Vagina (tissue), 2 donors: ENCODE measurements at regions not wholly inside any gene's neighbourhood (a gene's known extent, or its start where the extent isn't known, plus 50 kb on each side); places are given as distances from the start of the nearest gene placed in this dataset.

Experiments used
- DNase-seq, 2 donors: peaks; one replicate each; pipeline ENCODE4 v3.0.0-alpha.2; 2017; ENCODE audit errors: extremely low spot score in 2 of 2
- H3K27ac ChIP-seq: fragments of 200-600 bp; sonication (generic); one replicate; pipeline ENCODE4 v1.5.1; 2019
- H3K27me3 ChIP-seq: fragments of 200-600 bp; sonication (generic); one replicate; pipeline ENCODE4 v1.5.1; 2019
- H3K36me3 ChIP-seq, 2 donors: fragments of 200-600 bp; sonication (generic); one replicate each; pipeline ENCODE4 v1.5.1; 2017 to 2019
- H3K4me1 ChIP-seq: fragments of 200-600 bp; sonication (generic); one replicate; pipeline ENCODE4 v1.5.1; 2019
- H3K4me3 ChIP-seq, 2 donors: fragments of 200-600 bp; sonication (generic); 1 replicate in 1 of 2; 2 replicates in 1 of 2; pipeline ENCODE4 v1.5.1; 2016 to 2019
- H3K9me3 ChIP-seq: fragments of 200-600 bp; sonication (generic); one replicate; pipeline ENCODE4 v1.5.1; 2019
- CTCF ChIP-seq, 3 experiments: fragments of 450-650 bp in 2 of 3; fragments of 200-600 bp in 1 of 3; sonication (generic) in 1 of 3; IDR thresholded peaks; one replicate each; pipeline ENCODE4 v1.5.1; 2017 to 2019; ENCODE audit warnings: antibody characterized with exemption in 3 of 3, mild to moderate bottlenecking in 2 of 3, moderate library complexity in 2 of 3
- POLR2A ChIP-seq, 2 donors: fragments of 450-650 bp; IDR thresholded peaks; one replicate each; pipeline ENCODE4 v1.6.1; 2017; ENCODE audit warnings: antibody characterized with exemption in 2 of 2, mild to moderate bottlenecking in 2 of 2, moderate library complexity in 2 of 2
- POLR2AphosphoS5 ChIP-seq, 2 donors: sonication (generic); formaldehyde crosslinking; IDR thresholded peaks; one replicate each; pipeline ENCODE4 v1.9.0; 2017; ENCODE audit warnings: antibody characterized with exemption in 2 of 2, mild to moderate bottlenecking in 2 of 2, low read depth in 1 of 2; ENCODE audit not compliant: insufficient read depth in 1 of 2
- intact Hi-C: fragments of 100-400 bp; cut with DNase I; formaldehyde crosslinking; loops from one replicate; pipeline ENCODE4 v1.15.1; 2023

DNA sequence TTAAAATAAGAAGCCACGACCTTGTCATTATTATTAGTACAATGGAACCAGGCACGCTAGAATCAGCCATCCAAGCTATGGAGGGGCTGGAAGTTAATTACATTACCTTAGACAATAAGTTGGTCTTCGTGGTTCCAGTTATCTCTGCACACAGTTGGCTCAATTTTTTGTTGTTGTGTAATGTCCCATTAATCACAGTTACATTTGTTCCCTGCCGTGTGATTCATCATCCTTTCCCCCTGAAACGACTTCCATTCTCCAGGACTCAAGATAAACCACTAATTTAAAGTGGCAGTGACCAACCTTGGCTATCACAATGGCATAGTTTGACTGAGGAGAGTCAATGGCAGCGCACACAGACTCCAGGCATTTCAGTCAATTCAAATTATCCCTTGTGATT is 905.0 kb downstream of the RAB28 start:
- intact Hi-C loops, result no loop called here
- Histone ChIP-seq H3K36me3 (no peaks in the 10 kb centered on the region), H3K9me3 (no peaks in the 10 kb centered on the region), H3K27ac (no peak overlapping the region), H3K4me1 (no peaks in the 10 kb centered on the region), H3K27me3 (no peaks in the 10 kb centered on the region), H3K4me3 (no peak overlapping the region)
- DNase-seq, result no peak
- TF ChIP-seq CTCF (IDR thresholded peaks at IDR 0.05), result no peak
- no peak for TF ChIP-seq POLR2AphosphoS5 (IDR thresholded peaks at IDR 0.05; ENCODE audit: insufficient read depth in 1 of 2, low read depth in 1 of 2)
- TF ChIP-seq POLR2A (IDR thresholded peaks at IDR 0.05), result no peak

GRCh38 chr4:12576409-12576808 is 907.7 kb downstream of the RAB28 start:
- Histone ChIP-seq H3K36me3 (no peaks in the 10 kb centered on the region), H3K4me1 (no peaks in the 10 kb centered on the region)
- intact Hi-C loops, result no loop called here

GRCh38 chr4:12573716-12574115 is 910.4 kb downstream of the RAB28 start:
- intact Hi-C loops, result no loop called here
- TF ChIP-seq POLR2AphosphoS5 (IDR thresholded peaks at IDR 0.05; ENCODE audit: insufficient read depth in 1 of 2, low read depth in 1 of 2) (no peak), POLR2A (IDR thresholded peaks at IDR 0.05) (no peak), CTCF (IDR thresholded peaks at IDR 0.05) (no peak)
- Histone ChIP-seq H3K27me3 (no peaks in the 10 kb centered on the region), H3K27ac (no peak overlapping the region), H3K4me1 (no peaks in the 10 kb centered on the region), H3K36me3 (no peaks in the 10 kb centered on the region), H3K4me3 (no peak overlapping the region), H3K9me3 (no peaks in the 10 kb centered on the region)
- DNase-seq, result no peak

More at GRCh38 chr4:12576409-12576808, 907.7 kb downstream of the RAB28 start:
- no peak for TF ChIP-seq POLR2AphosphoS5 (IDR thresholded peaks at IDR 0.05; ENCODE audit: insufficient read depth in 1 of 2, low read depth in 1 of 2)
- no peak for TF ChIP-seq CTCF (IDR thresholded peaks at IDR 0.05)
- no peak for TF ChIP-seq POLR2A (IDR thresholded peaks at IDR 0.05)
- Histone ChIP-seq H3K4me3 (no peak overlapping the region), H3K9me3 (no peaks in the 10 kb centered on the region), H3K27ac (no peak overlapping the region), H3K27me3 (no peaks in the 10 kb centered on the region)
- DNase-seq, result no peak

- no peak overlapping the region for H3K27ac ChIP-seq
- no peak overlapping the region for H3K4me3 ChIP-seq
- no peaks in the 10 kb centered on the region for H3K36me3 ChIP-seq
- intact Hi-C loops, result loop anchor here (5.0 kb wide), 1 partner anchor 1110 kb away; no protein-coding TSS in a partner anchor
- no peaks in the 10 kb centered on the region for H3K9me3 ChIP-seq
- TF ChIP-seq POLR2A (IDR thresholded peaks at IDR 0.05) (no peak), CTCF (IDR thresholded peaks at IDR 0.05) (no peak), POLR2AphosphoS5 (IDR thresholded peaks at IDR 0.05; ENCODE audit: insufficient read depth in 1 of 2, low read depth in 1 of 2) (no peak)
- H3K27me3 ChIP-seq, result no peaks in the 10 kb centered on the region
- no peaks in the 10 kb centered on the region for H3K4me1 ChIP-seq
- DNase-seq, result no peak
Observed at GRCh38 chr4:12562476-12563140, 921.5 kb downstream of the RAB28 start.

GRCh38 chr4:12562021-12562420 is 922.1 kb downstream of the RAB28 start:
- TF ChIP-seq POLR2AphosphoS5 (IDR thresholded peaks at IDR 0.05; ENCODE audit: insufficient read depth in 1 of 2, low read depth in 1 of 2) (no peak), CTCF (IDR thresholded peaks at IDR 0.05) (no peak), POLR2A (IDR thresholded peaks at IDR 0.05) (no peak)
- H3K27ac ChIP-seq, result no peak overlapping the region
- no peak overlapping the region for H3K4me3 ChIP-seq
- intact Hi-C loops, result loop anchor here (5.0 kb wide), 1 partner anchor 1110 kb away; no protein-coding TSS in a partner anchor
- no peaks in the 10 kb centered on the region for H3K27me3 ChIP-seq
- no peak for DNase-seq
- no peaks in the 10 kb centered on the region for H3K9me3 ChIP-seq
- H3K4me1 ChIP-seq, result no peaks in the 10 kb centered on the region
- H3K36me3 ChIP-seq, result no peaks in the 10 kb centered on the region
